GM23338 (cell line): ENCODE measurements at regions not wholly inside any gene's neighbourhood (a gene's known extent, or its start where the extent isn't known, plus 50 kb on each side); places are given as distances from the start of the nearest gene placed in this dataset.

Experiments used
- ATAC-seq: fragments of 200-7000 bp; cut with Tn5 transposase; 3 replicates; pipeline ENCODE4 v1.9.1; 2020
- DNase-seq: peaks from one replicate; pipeline ENCODE4 v3.0.0-alpha.2; 2015; ENCODE audit warnings: low spot score
- H2AFZ ChIP-seq: fragments of 200-600 bp; sonication (generic); 2 replicates; pipeline ENCODE4 v1.8.0; 2016; ENCODE audit warnings: antibody characterized with exemption, mild to moderate bottlenecking, moderate library complexity
- H3F3A ChIP-seq: fragments of 200-600 bp; sonication (generic); replicated peaks from 2 replicates; pipeline ENCODE4 v1.8.0; 2017; ENCODE audit warnings: antibody characterized with exemption, mixed run types, low read depth
- H3K27ac ChIP-seq: fragments of 200-600 bp; sonication (generic); 2 replicates; pipeline ENCODE4 v1.6.1; 2016; ENCODE audit warnings: low read depth
- H3K27me3 ChIP-seq: fragments of 200-600 bp; sonication (generic); 2 replicates; pipeline ENCODE4 v1.8.0; 2016; ENCODE audit warnings: mild to moderate bottlenecking, mixed run types, moderate library complexity; ENCODE audit not compliant: insufficient read depth
- H3K36me3 ChIP-seq: fragments of 200-600 bp; sonication (generic); 2 replicates; pipeline ENCODE4 v1.8.0; 2016; ENCODE audit warnings: mild to moderate bottlenecking; ENCODE audit not compliant: insufficient read depth
- H3K4me1 ChIP-seq: fragments of 200-600 bp; sonication (generic); 2 replicates; pipeline ENCODE4 v1.8.0; 2016; ENCODE audit warnings: mild to moderate bottlenecking, moderate library complexity; ENCODE audit not compliant: insufficient read depth
- H3K4me2 ChIP-seq: fragments of 200-600 bp; sonication (generic); 2 replicates; pipeline ENCODE4 v1.7.1; 2017; ENCODE audit warnings: mixed run types
- H3K4me3 ChIP-seq: fragments of 200-600 bp; sonication (generic); 2 replicates; pipeline ENCODE4 v1.6.1; 2016; ENCODE audit warnings: mixed run types
- H3K79me2 ChIP-seq: fragments of 200-600 bp; sonication (generic); replicated peaks from 2 replicates; pipeline ENCODE4 v1.8.0; 2017; ENCODE audit warnings: mild to moderate bottlenecking; ENCODE audit not compliant: insufficient read depth
- H3K9me2 ChIP-seq: fragments of 200-600 bp; sonication (generic); 2 replicates; pipeline ENCODE4 v1.8.0; 2017; ENCODE audit not compliant: insufficient read depth
- H4K20me1 ChIP-seq: fragments of 200-600 bp; sonication (generic); replicated peaks from 2 replicates; pipeline ENCODE4 v1.8.0; 2017; ENCODE audit warnings: mild to moderate bottlenecking; ENCODE audit not compliant: insufficient read depth
- H3K27ac Mint-ChIP-seq: 2 replicates; pipeline ENCODE4 v1.8.0; 2020; ENCODE audit warnings: inconsistent platforms, mild to moderate bottlenecking, moderate library complexity, mixed read lengths
- H3K27me3 Mint-ChIP-seq: 3 replicates; pipeline ENCODE4 v1.8.0; 2022; ENCODE audit warnings: low read depth, mild to moderate bottlenecking, moderate library complexity, mixed read lengths, inconsistent platforms; ENCODE audit not compliant: insufficient read depth, poor library complexity
- H3K36me3 Mint-ChIP-seq: 3 replicates; pipeline ENCODE4 v1.8.0; 2021; ENCODE audit warnings: low read depth, mild to moderate bottlenecking, inconsistent platforms, moderate library complexity, mixed read lengths
- H3K4me1 Mint-ChIP-seq: 3 replicates; pipeline ENCODE4 v1.8.0; 2020; ENCODE audit warnings: mild to moderate bottlenecking, inconsistent platforms, mixed read lengths
- H3K4me3 Mint-ChIP-seq: 3 replicates; pipeline ENCODE4 v1.8.0; 2021; ENCODE audit warnings: moderate library complexity, mild to moderate bottlenecking, inconsistent platforms, mixed read lengths
- H3K9me3 Mint-ChIP-seq: 3 replicates; pipeline ENCODE4 v1.8.0; 2020; ENCODE audit warnings: moderate library complexity, mild to moderate bottlenecking, inconsistent platforms, mixed read lengths
- CREB1 ChIP-seq: fragments of 250-450 bp; sonication (Bioruptor Pico); IDR thresholded peaks from 2 replicates; pipeline ENCODE4 v1.5.0; 2020; ENCODE audit warnings: low read depth, mild to moderate bottlenecking, moderate library complexity
- EZH2 ChIP-seq: fragments of 200-600 bp; sonication (generic); IDR thresholded peaks from one replicate; pipeline ENCODE4 v1.8.0; 2017; ENCODE audit warnings: antibody characterized with exemption, mild to moderate bottlenecking, low read depth; ENCODE audit not compliant: unreplicated experiment
- JUNB ChIP-seq: IDR thresholded peaks from one replicate; pipeline ENCODE4 v1.6.1; 2016; ENCODE audit warnings: antibody characterized with exemption; ENCODE audit not compliant: unreplicated experiment
- NANOG ChIP-seq: IDR thresholded peaks from 2 replicates; pipeline ENCODE4 v1.6.1; 2016; ENCODE audit warnings: antibody characterized with exemption, borderline replicate concordance
- ZNF114 ChIP-seq: fragments of 250-450 bp; sonication (Bioruptor Pico); IDR thresholded peaks from 2 replicates; pipeline ENCODE4 v1.5.0; 2020; ENCODE audit warnings: mild to moderate bottlenecking, moderate library complexity
- ZNF462 ChIP-seq: fragments of 250-450 bp; sonication (Bioruptor Pico); IDR thresholded peaks from 2 replicates; pipeline ENCODE4 v1.5.0; 2020; ENCODE audit warnings: mild to moderate bottlenecking, moderate library complexity
- TF ChIP-seq, protein P1 (sequence below): IDR thresholded peaks from one replicate; pipeline ENCODE4 v1.6.1; 2018; ENCODE audit warnings: antibody characterized with exemption; ENCODE audit not compliant: unreplicated experiment
- TF ChIP-seq, protein P2 (sequence below): IDR thresholded peaks from 2 replicates; pipeline ENCODE4 v1.6.1; 2016; ENCODE audit warnings: antibody characterized with exemption

DNA sequence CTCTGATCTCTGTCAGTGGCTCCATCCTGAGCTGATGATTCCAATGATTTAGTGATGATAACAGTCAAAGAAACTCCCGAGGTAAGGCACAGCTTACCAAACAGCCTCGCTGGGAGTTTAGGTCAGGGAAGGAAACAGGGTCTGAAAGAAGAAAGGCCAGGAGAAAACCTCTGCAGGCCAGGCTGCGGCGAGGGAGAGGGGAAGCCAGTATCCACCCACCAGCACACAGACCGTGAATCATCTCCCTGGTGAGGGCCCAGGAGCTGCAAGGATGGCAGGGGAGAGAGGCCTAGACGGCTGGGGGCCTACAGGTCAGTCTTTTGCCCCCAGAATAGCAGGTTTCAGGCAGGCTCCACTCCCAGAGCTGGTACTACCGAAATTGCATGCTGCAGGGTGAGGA is 590.5 kb downstream of the CCDC171 start (continued):
- TF ChIP-seq, protein P1, sequence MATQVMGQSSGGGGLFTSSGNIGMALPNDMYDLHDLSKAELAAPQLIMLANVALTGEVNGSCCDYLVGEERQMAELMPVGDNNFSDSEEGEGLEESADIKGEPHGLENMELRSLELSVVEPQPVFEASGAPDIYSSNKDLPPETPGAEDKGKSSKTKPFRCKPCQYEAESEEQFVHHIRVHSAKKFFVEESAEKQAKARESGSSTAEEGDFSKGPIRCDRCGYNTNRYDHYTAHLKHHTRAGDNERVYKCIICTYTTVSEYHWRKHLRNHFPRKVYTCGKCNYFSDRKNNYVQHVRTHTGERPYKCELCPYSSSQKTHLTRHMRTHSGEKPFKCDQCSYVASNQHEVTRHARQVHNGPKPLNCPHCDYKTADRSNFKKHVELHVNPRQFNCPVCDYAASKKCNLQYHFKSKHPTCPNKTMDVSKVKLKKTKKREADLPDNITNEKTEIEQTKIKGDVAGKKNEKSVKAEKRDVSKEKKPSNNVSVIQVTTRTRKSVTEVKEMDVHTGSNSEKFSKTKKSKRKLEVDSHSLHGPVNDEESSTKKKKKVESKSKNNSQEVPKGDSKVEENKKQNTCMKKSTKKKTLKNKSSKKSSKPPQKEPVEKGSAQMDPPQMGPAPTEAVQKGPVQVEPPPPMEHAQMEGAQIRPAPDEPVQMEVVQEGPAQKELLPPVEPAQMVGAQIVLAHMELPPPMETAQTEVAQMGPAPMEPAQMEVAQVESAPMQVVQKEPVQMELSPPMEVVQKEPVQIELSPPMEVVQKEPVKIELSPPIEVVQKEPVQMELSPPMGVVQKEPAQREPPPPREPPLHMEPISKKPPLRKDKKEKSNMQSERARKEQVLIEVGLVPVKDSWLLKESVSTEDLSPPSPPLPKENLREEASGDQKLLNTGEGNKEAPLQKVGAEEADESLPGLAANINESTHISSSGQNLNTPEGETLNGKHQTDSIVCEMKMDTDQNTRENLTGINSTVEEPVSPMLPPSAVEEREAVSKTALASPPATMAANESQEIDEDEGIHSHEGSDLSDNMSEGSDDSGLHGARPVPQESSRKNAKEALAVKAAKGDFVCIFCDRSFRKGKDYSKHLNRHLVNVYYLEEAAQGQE: no peak
- TF ChIP-seq NANOG: no peak
- TF ChIP-seq CREB1 (CRISPR knock-in tag): no peak

- Mint-ChIP-seq H3K27ac (no peak overlapping the region), H3K4me3 (no peak overlapping the region), H3K36me3 (no peaks in the 10 kb centered on the region), H3K27me3 (no peaks in the 10 kb centered on the region), H3K9me3 (no peaks in the 10 kb centered on the region), H3K4me1 (peaks cover 5% of the 10 kb centered on the region)
- Histone ChIP-seq H2AFZ (no peak overlapping the region), H3K4me1 (no peaks in the 10 kb centered on the region), H3K9me2 (no peaks in the 10 kb centered on the region), H3K36me3 (no peaks in the 10 kb centered on the region), H3K4me2 (no peak overlapping the region), H3K27me3 (no peaks in the 10 kb centered on the region), H4K20me1 (no peaks in the 10 kb centered on the region), H3K27ac (no peak overlapping the region), H3F3A (no peaks in the 10 kb centered on the region), H3K79me2 (no peaks in the 10 kb centered on the region), H3K4me3 (no peak overlapping the region)
- ATAC-seq (no peak), DNase-seq (no peak)
- TF ChIP-seq, protein P1: no peak
- TF ChIP-seq, protein P2, sequence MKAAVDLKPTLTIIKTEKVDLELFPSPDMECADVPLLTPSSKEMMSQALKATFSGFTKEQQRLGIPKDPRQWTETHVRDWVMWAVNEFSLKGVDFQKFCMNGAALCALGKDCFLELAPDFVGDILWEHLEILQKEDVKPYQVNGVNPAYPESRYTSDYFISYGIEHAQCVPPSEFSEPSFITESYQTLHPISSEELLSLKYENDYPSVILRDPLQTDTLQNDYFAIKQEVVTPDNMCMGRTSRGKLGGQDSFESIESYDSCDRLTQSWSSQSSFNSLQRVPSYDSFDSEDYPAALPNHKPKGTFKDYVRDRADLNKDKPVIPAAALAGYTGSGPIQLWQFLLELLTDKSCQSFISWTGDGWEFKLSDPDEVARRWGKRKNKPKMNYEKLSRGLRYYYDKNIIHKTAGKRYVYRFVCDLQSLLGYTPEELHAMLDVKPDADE: no peak
- TF ChIP-seq JUNB (no peak), ZNF114 (no peak), CREB1 (CRISPR knock-in tag) (no peak), NANOG (no peak), ZNF462 (CRISPR knock-in tag) (no peak), EZH2 (no peak)
Measured at GRCh38 chr9:16143947-16144890, 591.4 kb downstream of the CCDC171 start.
